Endodermal cell (in vitro differentiated cells): ENCODE measurements at regions not wholly inside any gene's neighbourhood (a gene's known extent, or its start where the extent isn't known, plus 50 kb on each side); places are given as distances from the start of the nearest gene placed in this dataset.
A peak's percentile ranks its signal among the peaks of the same experiment; 100 is the strongest.

Source experiments
- DNase-seq: peaks from one replicate; pipeline ENCODE4 v3.0.0-alpha.2; 2017
- H3K27ac ChIP-seq: 2 replicates; pipeline ENCODE4 v1.5.1; 2013; ENCODE audit warnings: mild to moderate bottlenecking, low read depth, low read length, moderate library complexity
- H3K27me3 ChIP-seq: 2 replicates; pipeline ENCODE4 v1.6.1; 2013; ENCODE audit warnings: mild to moderate bottlenecking, low read length, moderate library complexity; ENCODE audit not compliant: insufficient read depth, control insufficient read depth, poor library complexity, severe bottlenecking
- H3K36me3 ChIP-seq: 2 replicates; pipeline ENCODE4 v1.7.0; 2013; ENCODE audit warnings: mild to moderate bottlenecking, low read length, moderate library complexity; ENCODE audit not compliant: control insufficient read depth, insufficient read depth
- H3K4me1 ChIP-seq: one replicate; pipeline ENCODE4 v1.7.0; 2013; ENCODE audit warnings: low read length; ENCODE audit not compliant: control insufficient read depth, insufficient read depth
- H3K4me3 ChIP-seq: 2 replicates; pipeline ENCODE4 v1.5.1; 2013; ENCODE audit warnings: mild to moderate bottlenecking, low read length, moderate library complexity
- H3K9ac ChIP-seq: 2 replicates; pipeline ENCODE4 v1.6.1; 2013; ENCODE audit warnings: mild to moderate bottlenecking, low read length, moderate library complexity; ENCODE audit not compliant: poor library complexity, severe bottlenecking; ENCODE audit errors: extremely low read depth
- H3K9me3 ChIP-seq: 2 replicates; pipeline ENCODE4 v1.6.1; 2013; ENCODE audit warnings: mild to moderate bottlenecking, low read length, moderate library complexity; ENCODE audit not compliant: control insufficient read depth
- H3K27ac Mint-ChIP-seq: 2 replicates; pipeline ENCODE4 v1.8.0; 2020; ENCODE audit warnings: mixed read lengths
- H3K27me3 Mint-ChIP-seq: 2 replicates; pipeline ENCODE4 v1.8.0; 2021; ENCODE audit warnings: mild to moderate bottlenecking, mixed read lengths; ENCODE audit not compliant: insufficient read depth
- H3K36me3 Mint-ChIP-seq: 2 replicates; pipeline ENCODE4 v1.8.0; 2020; ENCODE audit warnings: low read depth, mixed read lengths
- H3K4me1 Mint-ChIP-seq: 2 replicates; pipeline ENCODE4 v1.8.0; 2020; ENCODE audit warnings: mixed read lengths
- H3K4me3 Mint-ChIP-seq: 2 replicates; pipeline ENCODE4 v1.8.0; 2020; ENCODE audit warnings: mild to moderate bottlenecking, moderate library complexity, mixed read lengths
- H3K9me3 Mint-ChIP-seq: 2 replicates; pipeline ENCODE4 v1.8.0; 2020; ENCODE audit warnings: mild to moderate bottlenecking, mixed read lengths
- WGBS, 2 experiments: methylation state at CpG; one replicate each; pipeline versions ENCODE4 v1.1.5 to v1.1.7; 2013; ENCODE audit warnings: missing lambda C conversion rate in 2 of 2, mixed read lengths in 1 of 2; ENCODE audit not compliant: insufficient coverage in 1 of 2, insufficient read length in 1 of 2; 5-methylcytosine and 5-hydroxymethylcytosine counted together
- TF ChIP-seq, protein P1 (sequence below): fragments of 200-600 bp; sonication (generic); conservative IDR thresholded peaks from 2 replicates; pipeline ENCODE4 v1.5.0; 2021; ENCODE audit warnings: antibody characterized with exemption, mild to moderate bottlenecking

GRCh38 chr7:67823345-67823744 lies 826.7 kb downstream of the TYW1 start:
- Mint-ChIP-seq H3K27me3 (peaks cover 3% of the 10 kb centered on the region), H3K9me3 (peaks cover 10% of the 10 kb centered on the region), H3K27ac (no peak overlapping the region), H3K4me1 (peaks cover 7% of the 10 kb centered on the region), H3K36me3 (no peaks in the 10 kb centered on the region), H3K4me3 (no peak overlapping the region)
- H3K4me1 ChIP-seq, result peaks cover 7% of the 10 kb centered on the region
- WGBS, 2 experiments, result 97 to 100% methylated on average over 2 to 4 of the region's 4 CpGs
- no peak overlapping the region for H3K27ac ChIP-seq
- H3K9me3 ChIP-seq, result peaks cover 8% of the 10 kb centered on the region
- TF ChIP-seq, protein P1, sequence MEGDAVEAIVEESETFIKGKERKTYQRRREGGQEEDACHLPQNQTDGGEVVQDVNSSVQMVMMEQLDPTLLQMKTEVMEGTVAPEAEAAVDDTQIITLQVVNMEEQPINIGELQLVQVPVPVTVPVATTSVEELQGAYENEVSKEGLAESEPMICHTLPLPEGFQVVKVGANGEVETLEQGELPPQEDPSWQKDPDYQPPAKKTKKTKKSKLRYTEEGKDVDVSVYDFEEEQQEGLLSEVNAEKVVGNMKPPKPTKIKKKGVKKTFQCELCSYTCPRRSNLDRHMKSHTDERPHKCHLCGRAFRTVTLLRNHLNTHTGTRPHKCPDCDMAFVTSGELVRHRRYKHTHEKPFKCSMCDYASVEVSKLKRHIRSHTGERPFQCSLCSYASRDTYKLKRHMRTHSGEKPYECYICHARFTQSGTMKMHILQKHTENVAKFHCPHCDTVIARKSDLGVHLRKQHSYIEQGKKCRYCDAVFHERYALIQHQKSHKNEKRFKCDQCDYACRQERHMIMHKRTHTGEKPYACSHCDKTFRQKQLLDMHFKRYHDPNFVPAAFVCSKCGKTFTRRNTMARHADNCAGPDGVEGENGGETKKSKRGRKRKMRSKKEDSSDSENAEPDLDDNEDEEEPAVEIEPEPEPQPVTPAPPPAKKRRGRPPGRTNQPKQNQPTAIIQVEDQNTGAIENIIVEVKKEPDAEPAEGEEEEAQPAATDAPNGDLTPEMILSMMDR, result no peak
- no peaks in the 10 kb centered on the region for H3K36me3 ChIP-seq
- no peak for DNase-seq
- H3K4me3 ChIP-seq, result no peak overlapping the region
- H3K27me3 ChIP-seq, result no peaks in the 10 kb centered on the region
- no peak overlapping the region for H3K9ac ChIP-seq

GRCh38 chr7:67825356-67825755 lies 828.7 kb downstream of the TYW1 start:
- Histone ChIP-seq H3K9me3 (peaks cover 8% of the 10 kb centered on the region), H3K27me3 (no peaks in the 10 kb centered on the region), H3K4me3 (no peak overlapping the region), H3K27ac (no peak overlapping the region), H3K36me3 (no peaks in the 10 kb centered on the region), H3K4me1 (peaks cover 7% of the 10 kb centered on the region), H3K9ac (no peak overlapping the region)
- Mint-ChIP-seq H3K27ac (no peak overlapping the region), H3K4me3 (no peak overlapping the region), H3K4me1 (peaks cover 7% of the 10 kb centered on the region), H3K27me3 (peaks cover 3% of the 10 kb centered on the region), H3K9me3 (peaks cover 10% of the 10 kb centered on the region), H3K36me3 (no peaks in the 10 kb centered on the region)
- no peak for DNase-seq
- WGBS, 2 experiments, result 94% methylated on average over 1 of the region's 1 CpG; no CpG with 5 or more reads in 1 of the 2 experiments
- TF ChIP-seq, protein P1, result no peak

DNA sequence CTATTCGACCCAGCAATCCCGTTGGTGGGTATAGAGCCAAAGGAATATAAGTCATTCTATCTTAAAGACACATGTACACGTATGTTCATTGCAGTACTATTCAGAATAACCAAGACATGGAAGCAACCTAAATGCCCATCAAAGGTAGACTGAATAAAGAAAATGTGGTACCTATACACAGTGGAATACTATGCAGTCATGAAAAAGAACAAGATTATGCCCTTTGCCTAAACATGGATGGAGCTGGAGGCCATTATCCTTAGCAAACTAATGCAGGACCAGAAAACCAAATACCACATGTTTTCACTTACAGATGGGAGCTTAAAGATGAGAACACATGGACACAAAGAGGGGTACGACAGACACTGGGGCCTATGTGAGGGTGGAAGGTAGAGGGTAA lies 845.3 kb downstream of the TYW1 start:
- H3K9me3 Mint-ChIP-seq, result peaks cover 11% of the 10 kb centered on the region
- WGBS, 2 experiments, result 96 to 100% methylated on average over 4 of the region's 4 CpGs
- H3K9ac ChIP-seq, result no peak overlapping the region
- no peak overlapping the region for H3K4me3 Mint-ChIP-seq
- TF ChIP-seq, protein P1, result no peak
- H3K4me1 ChIP-seq, result peaks cover 15% of the 10 kb centered on the region
- no peaks in the 10 kb centered on the region for H3K36me3 ChIP-seq
- no peaks in the 10 kb centered on the region for H3K27me3 ChIP-seq
- peaks cover 5% of the 10 kb centered on the region for H3K27me3 Mint-ChIP-seq
- no peak overlapping the region for H3K27ac ChIP-seq
- no peak overlapping the region for H3K4me3 ChIP-seq
- H3K36me3 Mint-ChIP-seq, result no peaks in the 10 kb centered on the region
- DNase-seq, result no peak
- peaks cover 17% of the 10 kb centered on the region for H3K4me1 Mint-ChIP-seq
- H3K27ac Mint-ChIP-seq, result peak overlapping the region; percentile 17
- peaks cover 5% of the 10 kb centered on the region for H3K9me3 ChIP-seq
